ENCODE measurements at regions not wholly inside any gene's neighbourhood (a gene's known extent, or its start where the extent isn't known, plus 50 kb on each side); places are given as distances from the start of the nearest gene placed in this dataset.

DNA sequence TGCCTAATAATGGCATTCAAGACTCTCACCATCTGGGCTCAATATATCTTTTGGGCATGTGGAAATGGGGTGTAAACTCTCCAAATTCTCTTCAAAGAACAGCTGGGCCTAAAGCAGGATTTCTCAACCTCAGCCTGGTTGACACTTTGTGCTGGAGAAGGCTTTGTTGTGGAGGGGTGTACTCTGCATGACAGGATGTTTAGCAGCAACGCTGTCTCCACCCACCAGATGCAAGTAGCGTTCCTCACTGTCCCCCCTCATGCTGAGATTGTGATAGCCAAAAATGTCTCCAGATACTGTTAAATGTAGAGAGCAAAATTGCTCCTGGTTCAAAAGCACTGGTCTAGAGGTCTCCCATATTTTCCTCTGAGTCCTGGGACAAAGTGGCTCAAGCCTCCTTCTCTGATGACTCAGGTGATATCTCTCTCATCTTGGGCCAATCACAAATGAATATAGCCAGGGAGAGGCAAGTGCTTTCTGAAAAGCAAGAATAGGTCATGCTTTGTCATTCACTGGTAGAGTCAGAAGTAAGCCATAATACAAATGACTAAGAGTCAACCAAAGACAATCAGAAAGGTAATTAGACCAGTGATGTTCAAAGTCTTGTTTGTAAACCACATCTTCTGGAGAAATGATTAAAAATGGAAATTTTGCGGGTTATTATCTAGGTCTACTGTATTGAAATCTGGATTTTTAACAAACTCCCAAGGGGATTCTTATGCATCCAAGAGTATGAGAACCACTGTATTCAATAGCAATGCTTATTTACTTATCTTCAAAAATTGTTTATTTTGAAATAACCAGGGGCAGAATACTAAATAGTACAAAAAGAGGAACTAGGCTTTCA is 330.8 kb downstream of the PTEN start:
- TF ChIP-seq CTCF (conservative IDR thresholded peaks at IDR 0.05 in 1 of 2, IDR thresholded peaks at IDR 0.05 in 1 of 2; ENCODE audit: extremely low read depth in 1 of 2, insufficient read depth in 1 of 2, low read depth in 1 of 2, low read length in 2 of 2) = no peak
- no peak for TF ChIP-seq EZH2 (IDR thresholded peaks at IDR 0.05; ENCODE audit: borderline replicate concordance, low read length)
